ENCODE measurements at regions not wholly inside any gene's neighbourhood (a gene's known extent, or its start where the extent isn't known, plus 50 kb on each side); places are given as distances from the start of the nearest gene placed in this dataset.

DNA sequence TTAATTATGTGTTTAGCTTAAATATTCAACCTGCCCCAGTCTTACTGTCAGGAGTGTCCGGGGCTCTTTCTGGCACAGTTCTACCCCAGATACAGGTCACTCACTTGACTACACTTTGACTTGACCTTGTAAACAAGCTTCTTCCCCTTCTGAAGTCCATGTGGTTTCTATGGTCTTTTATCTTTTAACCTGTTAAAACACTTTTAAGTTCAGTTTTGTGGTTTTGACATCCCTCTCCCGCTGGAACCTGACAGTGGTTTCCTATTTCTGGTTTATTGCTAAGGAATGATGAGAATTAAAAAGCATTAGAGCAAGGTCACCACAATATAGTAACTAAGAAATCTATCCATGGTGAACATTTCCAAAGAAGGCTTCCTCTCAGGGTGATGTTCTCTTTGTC lies 300.1 kb downstream of the TMEM167A start:
- peaks cover 2% of the 10 kb centered on the region for H3K9me3 ChIP-seq (ENCODE audit: control insufficient read depth, low read length)
- H3K27me3 ChIP-seq (ENCODE audit: control insufficient read depth, insufficient read depth, low read length, poor library complexity, severe bottlenecking): no peaks in the 10 kb centered on the region
- peaks cover 4% of the 10 kb centered on the region for H3K4me1 ChIP-seq (ENCODE audit: control insufficient read depth, insufficient read depth, low read length)
- WGBS, 2 experiments: 90 to 100% methylated on average over 1 to 2 of the region's 2 CpGs
- H3K27ac ChIP-seq (ENCODE audit: insufficient read depth, low read depth, low read length, poor library complexity, severe bottlenecking): no peak overlapping the region
- H3K4me3 ChIP-seq (ENCODE audit: insufficient read depth, low read depth, low read length): no peak overlapping the region
- no peaks in the 10 kb centered on the region for H3K36me3 ChIP-seq (ENCODE audit: control insufficient read depth, insufficient read depth, low read length)

DNA sequence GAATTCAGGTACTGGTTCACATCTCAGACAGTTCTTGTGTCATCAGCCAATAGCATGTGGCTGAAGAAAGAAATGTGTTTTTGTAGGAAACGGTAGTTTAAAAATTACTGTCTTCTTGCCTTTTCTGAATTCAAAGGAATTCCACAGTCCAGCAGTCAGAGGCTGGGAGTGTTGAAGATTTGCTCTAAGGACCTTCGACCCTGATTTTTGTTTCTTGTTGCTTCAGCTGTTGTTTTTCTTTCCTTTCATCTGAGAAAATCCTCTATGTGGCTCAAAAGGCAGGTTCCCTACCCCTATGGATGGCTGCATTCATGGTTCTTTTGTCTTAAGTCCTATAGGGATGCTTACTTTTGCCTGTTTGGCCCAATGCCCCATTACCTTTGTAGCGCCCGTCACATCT lies 304.9 kb downstream of the TMEM167A start:
- Histone ChIP-seq H3K4me3 (ENCODE audit: insufficient read depth, low read depth, low read length) (no peak overlapping the region), H3K27ac (ENCODE audit: insufficient read depth, low read depth, low read length, poor library complexity, severe bottlenecking) (no peak overlapping the region), H3K36me3 (ENCODE audit: control insufficient read depth, insufficient read depth, low read length) (no peaks in the 10 kb centered on the region), H3K4me1 (ENCODE audit: control insufficient read depth, insufficient read depth, low read length) (peaks cover 4% of the 10 kb centered on the region), H3K27me3 (ENCODE audit: control insufficient read depth, insufficient read depth, low read length, poor library complexity, severe bottlenecking) (no peaks in the 10 kb centered on the region), H3K9me3 (ENCODE audit: control insufficient read depth, low read length) (no peaks in the 10 kb centered on the region)
- 80 to 81% methylated on average over 4 of the region's 4 CpGs for whole genome bisulfite sequencing, 2 experiments

- Histone ChIP-seq H3K4me1 (ENCODE audit: control insufficient read depth, insufficient read depth, low read length) (peaks cover 3% of the 10 kb centered on the region), H3K27me3 (ENCODE audit: control insufficient read depth, insufficient read depth, low read length, poor library complexity, severe bottlenecking) (no peaks in the 10 kb centered on the region), H3K9me3 (ENCODE audit: control insufficient read depth, low read length) (no peaks in the 10 kb centered on the region), H3K36me3 (ENCODE audit: control insufficient read depth, insufficient read depth, low read length) (no peaks in the 10 kb centered on the region), H3K4me3 (ENCODE audit: insufficient read depth, low read depth, low read length) (no peak overlapping the region), H3K27ac (ENCODE audit: insufficient read depth, low read depth, low read length, poor library complexity, severe bottlenecking) (no peak overlapping the region)
These were observed 311.0 kb downstream of the TMEM167A start for GRCh38 chr5:82766206-82766605.

GRCh38 chr5:82765765-82766164 lies 311.4 kb downstream of the TMEM167A start:
- H3K9me3 ChIP-seq (ENCODE audit: control insufficient read depth, low read length): no peaks in the 10 kb centered on the region
- H3K4me1 ChIP-seq (ENCODE audit: control insufficient read depth, insufficient read depth, low read length): peaks cover 3% of the 10 kb centered on the region
- no peak overlapping the region for H3K4me3 ChIP-seq (ENCODE audit: insufficient read depth, low read depth, low read length)
- H3K27me3 ChIP-seq (ENCODE audit: control insufficient read depth, insufficient read depth, low read length, poor library complexity, severe bottlenecking): no peaks in the 10 kb centered on the region
- no peaks in the 10 kb centered on the region for H3K36me3 ChIP-seq (ENCODE audit: control insufficient read depth, insufficient read depth, low read length)
- WGBS, 2 experiments: 89 to 91% methylated on average over 3 of the region's 3 CpGs
- H3K27ac ChIP-seq (ENCODE audit: insufficient read depth, low read depth, low read length, poor library complexity, severe bottlenecking): no peak overlapping the region

- Histone ChIP-seq H3K27ac (ENCODE audit: insufficient read depth, low read depth, low read length, poor library complexity, severe bottlenecking) (no peak overlapping the region), H3K9me3 (ENCODE audit: control insufficient read depth, low read length) (no peaks in the 10 kb centered on the region), H3K36me3 (ENCODE audit: control insufficient read depth, insufficient read depth, low read length) (no peaks in the 10 kb centered on the region), H3K4me3 (ENCODE audit: insufficient read depth, low read depth, low read length) (no peak overlapping the region), H3K27me3 (ENCODE audit: control insufficient read depth, insufficient read depth, low read length, poor library complexity, severe bottlenecking) (no peaks in the 10 kb centered on the region), H3K4me1 (ENCODE audit: control insufficient read depth, insufficient read depth, low read length) (peaks cover under 1% of the 10 kb centered on the region)
- WGBS, 2 experiments: 89% methylated on average over 10 of the region's 10 CpGs
These were observed 316.3 kb downstream of the TMEM167A start for GRCh38 chr5:82760856-82761255.

DNA sequence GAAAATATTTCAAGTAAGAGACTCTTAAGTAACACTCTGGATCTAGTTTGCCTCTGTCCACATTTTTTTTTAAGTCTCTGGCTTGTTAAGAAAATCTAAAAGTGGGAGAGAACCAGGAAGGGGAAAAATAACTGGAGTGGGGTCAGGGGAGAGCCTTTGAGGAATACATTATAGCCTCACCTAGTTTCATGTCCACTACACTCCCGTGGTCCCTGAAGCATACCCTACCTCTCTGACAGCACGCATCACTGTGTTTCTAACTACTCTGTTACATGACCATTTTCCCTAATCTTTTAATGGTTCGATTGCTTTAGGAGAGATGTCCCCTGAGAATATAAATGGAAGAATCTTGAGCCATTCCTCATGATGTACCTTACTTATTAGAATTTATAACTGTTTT lies 318.3 kb downstream of the TMEM167A start:
- Histone ChIP-seq H3K27me3 (ENCODE audit: control insufficient read depth, insufficient read depth, low read length, poor library complexity, severe bottlenecking) (no peaks in the 10 kb centered on the region), H3K4me3 (ENCODE audit: insufficient read depth, low read depth, low read length) (no peak overlapping the region), H3K36me3 (ENCODE audit: control insufficient read depth, insufficient read depth, low read length) (no peaks in the 10 kb centered on the region), H3K4me1 (ENCODE audit: control insufficient read depth, insufficient read depth, low read length) (no peaks in the 10 kb centered on the region), H3K27ac (ENCODE audit: insufficient read depth, low read depth, low read length, poor library complexity, severe bottlenecking) (no peak overlapping the region), H3K9me3 (ENCODE audit: control insufficient read depth, low read length) (no peaks in the 10 kb centered on the region)
- 79 to 99% methylated on average over 2 to 3 of the region's 3 CpGs for WGBS, 2 experiments

GRCh38 chr5:82754759-82755158 lies 322.4 kb downstream of the TMEM167A start:
- H3K4me1 ChIP-seq (ENCODE audit: control insufficient read depth, insufficient read depth, low read length): no peaks in the 10 kb centered on the region
- H3K27me3 ChIP-seq (ENCODE audit: control insufficient read depth, insufficient read depth, low read length, poor library complexity, severe bottlenecking): no peaks in the 10 kb centered on the region
- no peak overlapping the region for H3K27ac ChIP-seq (ENCODE audit: insufficient read depth, low read depth, low read length, poor library complexity, severe bottlenecking)
- H3K9me3 ChIP-seq (ENCODE audit: control insufficient read depth, low read length): no peaks in the 10 kb centered on the region
- H3K36me3 ChIP-seq (ENCODE audit: control insufficient read depth, insufficient read depth, low read length): no peaks in the 10 kb centered on the region
- no peak overlapping the region for H3K4me3 ChIP-seq (ENCODE audit: insufficient read depth, low read depth, low read length)
- WGBS, 2 experiments: 77 to 96% methylated on average over 3 of the region's 3 CpGs

GRCh38 chr5:82754036-82754746 lies 323.0 kb downstream of the TMEM167A start:
- WGBS, 2 experiments: 94 to 100% methylated on average over 1 to 2 of the region's 3 CpGs
- Histone ChIP-seq H3K36me3 (ENCODE audit: control insufficient read depth, insufficient read depth, low read length) (no peaks in the 10 kb centered on the region), H3K27ac (ENCODE audit: insufficient read depth, low read depth, low read length, poor library complexity, severe bottlenecking) (no peak overlapping the region), H3K27me3 (ENCODE audit: control insufficient read depth, insufficient read depth, low read length, poor library complexity, severe bottlenecking) (no peaks in the 10 kb centered on the region), H3K4me3 (ENCODE audit: insufficient read depth, low read depth, low read length) (no peak overlapping the region), H3K9me3 (ENCODE audit: control insufficient read depth, low read length) (no peaks in the 10 kb centered on the region), H3K4me1 (ENCODE audit: control insufficient read depth, insufficient read depth, low read length) (no peaks in the 10 kb centered on the region)

- no CpG with 5 or more reads among the region's 1 CpG for WGBS, 2 experiments
- H3K36me3 ChIP-seq (ENCODE audit: control insufficient read depth, insufficient read depth, low read length): no peaks in the 10 kb centered on the region
- no peaks in the 10 kb centered on the region for H3K4me1 ChIP-seq (ENCODE audit: control insufficient read depth, insufficient read depth, low read length)
- H3K27me3 ChIP-seq (ENCODE audit: control insufficient read depth, insufficient read depth, low read length, poor library complexity, severe bottlenecking): no peaks in the 10 kb centered on the region
- H3K4me3 ChIP-seq (ENCODE audit: insufficient read depth, low read depth, low read length): no peak overlapping the region
- no peak overlapping the region for H3K27ac ChIP-seq (ENCODE audit: insufficient read depth, low read depth, low read length, poor library complexity, severe bottlenecking)
- no peaks in the 10 kb centered on the region for H3K9me3 ChIP-seq (ENCODE audit: control insufficient read depth, low read length)
These were observed 323.8 kb downstream of the TMEM167A start for GRCh38 chr5:82753374-82753773.

DNA sequence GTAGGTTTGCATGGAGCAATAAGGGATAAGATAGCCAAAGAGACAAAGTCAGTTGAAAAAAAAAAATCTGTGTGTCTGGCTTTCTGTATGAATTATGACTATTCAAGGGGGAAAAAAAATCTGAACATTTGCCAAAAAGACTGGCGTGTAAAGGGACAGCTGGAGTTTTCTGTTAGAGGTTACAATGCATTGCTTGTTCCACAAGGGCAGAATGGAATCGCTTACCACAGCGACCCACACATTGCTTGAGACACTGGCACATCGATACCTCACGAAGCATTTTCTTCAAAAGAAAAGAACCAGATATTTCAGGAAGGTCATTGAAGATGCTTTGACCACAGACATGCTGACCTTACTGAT lies 327.8 kb downstream of the TMEM167A start:
- H3K27me3 ChIP-seq (ENCODE audit: control insufficient read depth, insufficient read depth, low read length, poor library complexity, severe bottlenecking): no peaks in the 10 kb centered on the region
- WGBS, 2 experiments: 82 to 85% methylated on average over 5 of the region's 5 CpGs

More for the DNA sequence above, 327.8 kb downstream of the TMEM167A start:
- H3K9me3 ChIP-seq (ENCODE audit: control insufficient read depth, low read length): no peaks in the 10 kb centered on the region
- H3K4me1 ChIP-seq (ENCODE audit: control insufficient read depth, insufficient read depth, low read length): no peaks in the 10 kb centered on the region
- H3K27ac ChIP-seq (ENCODE audit: insufficient read depth, low read depth, low read length, poor library complexity, severe bottlenecking): no peak overlapping the region
- H3K4me3 ChIP-seq (ENCODE audit: insufficient read depth, low read depth, low read length): no peak overlapping the region
- no peaks in the 10 kb centered on the region for H3K36me3 ChIP-seq (ENCODE audit: control insufficient read depth, insufficient read depth, low read length)
